ENCODE measurements at regions not wholly inside any gene's neighbourhood (a gene's known extent, or its start where the extent isn't known, plus 50 kb on each side); places are given as distances from the start of the nearest gene placed in this dataset.

- Histone ChIP-seq H3K27me3 (ENCODE audit: control insufficient read depth in 3 of 3, insufficient read depth in 3 of 3, low read length in 2 of 3) (no peaks in the 10 kb centered on the region), H3K27ac (ENCODE audit: low read depth in 1 of 2, low read length in 1 of 2) (no peak overlapping the region), H3K36me3 (ENCODE audit: control insufficient read depth in 4 of 4, insufficient read depth in 4 of 4, low read length in 4 of 4) (no peaks in the 10 kb centered on the region), H3K4me3 (no peak overlapping the region), H3K9ac (ENCODE audit: insufficient read depth in 1 of 2, low read length in 2 of 2) (no peak overlapping the region), H3K9me3 (ENCODE audit: control insufficient read depth in 4 of 4, insufficient read depth in 3 of 4, low read length in 3 of 4) (peaks cover 0 to 4% (median 0%) of the 10 kb centered on the region in 4 donors), H3K4me1 (ENCODE audit: control insufficient read depth in 5 of 5, insufficient read depth in 5 of 5, low read length in 5 of 5) (no peaks in the 10 kb centered on the region)
- DNase-seq: peak in 2 of 3 donors; percentile 22 to 29
- no peak for TF ChIP-seq CTCF (IDR thresholded peaks at IDR 0.05; ENCODE audit: control extremely low read depth, extremely low read depth)
- 51 to 65% methylated on average over 3 of the region's 3 CpGs for WGBS, 2 donors
- no peak for ATAC-seq (ENCODE audit: insufficient read depth, low FRiP score)
Observed at GRCh38 chr7:119708891-119709290, 564.1 kb upstream of the KCND2 start.

- Histone ChIP-seq H3K9me3 (ENCODE audit: control insufficient read depth in 4 of 4, insufficient read depth in 3 of 4, low read length in 3 of 4) (peaks cover 0 to 4% (median 0%) of the 10 kb centered on the region in 4 donors), H3K36me3 (ENCODE audit: control insufficient read depth in 4 of 4, insufficient read depth in 4 of 4, low read length in 4 of 4) (no peaks in the 10 kb centered on the region), H3K4me3 (no peak overlapping the region), H3K27me3 (ENCODE audit: control insufficient read depth in 3 of 3, insufficient read depth in 3 of 3, low read length in 2 of 3) (no peaks in the 10 kb centered on the region), H3K9ac (ENCODE audit: insufficient read depth in 1 of 2, low read length in 2 of 2) (no peak overlapping the region), H3K4me1 (ENCODE audit: control insufficient read depth in 5 of 5, insufficient read depth in 5 of 5, low read length in 5 of 5) (no peaks in the 10 kb centered on the region), H3K27ac (ENCODE audit: low read depth in 1 of 2, low read length in 1 of 2) (no peak overlapping the region)
- TF ChIP-seq CTCF (IDR thresholded peaks at IDR 0.05; ENCODE audit: control extremely low read depth, extremely low read depth): no peak
- no peak for DNase-seq
- 78 to 89% methylated on average over 3 of the region's 3 CpGs for WGBS, 2 donors
- ATAC-seq (ENCODE audit: insufficient read depth, low FRiP score): no peak
Observed at GRCh38 chr7:119711104-119711503, 561.9 kb upstream of the KCND2 start.

GRCh38 chr7:119712886-119713462, 560.0 kb upstream of the KCND2 start:
- peaks cover 0 to 4% (median 0%) of the 10 kb centered on the region in 4 donors for H3K9me3 ChIP-seq (ENCODE audit: control insufficient read depth in 4 of 4, insufficient read depth in 3 of 4, low read length in 3 of 4)
- H3K36me3 ChIP-seq (ENCODE audit: control insufficient read depth in 4 of 4, insufficient read depth in 4 of 4, low read length in 4 of 4): no peaks in the 10 kb centered on the region
- no peak for TF ChIP-seq CTCF (IDR thresholded peaks at IDR 0.05; ENCODE audit: control extremely low read depth, extremely low read depth)
- H3K4me3 ChIP-seq: no peak overlapping the region
- ATAC-seq (ENCODE audit: insufficient read depth, low FRiP score): no peak
- no peaks in the 10 kb centered on the region for H3K27me3 ChIP-seq (ENCODE audit: control insufficient read depth in 3 of 3, insufficient read depth in 3 of 3, low read length in 2 of 3)
- DNase-seq: no peak
- H3K4me1 ChIP-seq (ENCODE audit: control insufficient read depth in 5 of 5, insufficient read depth in 5 of 5, low read length in 5 of 5): no peaks in the 10 kb centered on the region
- H3K9ac ChIP-seq (ENCODE audit: insufficient read depth in 1 of 2, low read length in 2 of 2): no peak overlapping the region
- 61 to 69% methylated on average over 4 of the region's 4 CpGs for WGBS, 2 donors
- H3K27ac ChIP-seq (ENCODE audit: low read depth in 1 of 2, low read length in 1 of 2): no peak overlapping the region

GRCh38 chr7:119713606-119714005, 559.4 kb upstream of the KCND2 start:
- ATAC-seq (ENCODE audit: insufficient read depth, low FRiP score) (no peak), DNase-seq (no peak)
- TF ChIP-seq CTCF (IDR thresholded peaks at IDR 0.05; ENCODE audit: control extremely low read depth, extremely low read depth): no peak
- peaks cover 0 to 4% (median 0%) of the 10 kb centered on the region in 4 donors for H3K9me3 ChIP-seq (ENCODE audit: control insufficient read depth in 4 of 4, insufficient read depth in 3 of 4, low read length in 3 of 4)
- 87 to 91% methylated on average over 7 of the region's 7 CpGs for WGBS, 2 donors
- H3K27me3 ChIP-seq (ENCODE audit: control insufficient read depth in 3 of 3, insufficient read depth in 3 of 3, low read length in 2 of 3): no peaks in the 10 kb centered on the region
- no peaks in the 10 kb centered on the region for H3K36me3 ChIP-seq (ENCODE audit: control insufficient read depth in 4 of 4, insufficient read depth in 4 of 4, low read length in 4 of 4)
- no peaks in the 10 kb centered on the region for H3K4me1 ChIP-seq (ENCODE audit: control insufficient read depth in 5 of 5, insufficient read depth in 5 of 5, low read length in 5 of 5)
- no peak overlapping the region for H3K4me3 ChIP-seq
- no peak overlapping the region for H3K27ac ChIP-seq (ENCODE audit: low read depth in 1 of 2, low read length in 1 of 2)
- no peak overlapping the region for H3K9ac ChIP-seq (ENCODE audit: insufficient read depth in 1 of 2, low read length in 2 of 2)
